GM13977 (cell line): ENCODE measurements at regions not wholly inside any gene's neighbourhood (a gene's known extent, or its start where the extent isn't known, plus 50 kb on each side); places are given as distances from the start of the nearest gene placed in this dataset.

Experiments used
- DNase-seq: peaks from one replicate; pipeline ENCODE4 v3.0.0; 2012; ENCODE audit warnings: low spot score
- in situ Hi-C: fragments of 300-500 bp; cut with MboI; formaldehyde crosslinking; loops from one replicate; pipeline ENCODE4 v1.12.0; 2022; ENCODE audit warnings: low sequenced_read_pairs, low pct_unique_long_range_greater_than_20kb, mixed read lengths, inconsistent platforms; ENCODE audit not compliant: unreplicated experiment
- TF ChIP-seq, protein P1 (sequence below): IDR thresholded peaks from 2 replicates; pipeline ENCODE4 v1.5.1; 2012; ENCODE audit warnings: mild to moderate bottlenecking, control low read depth; ENCODE audit not compliant: insufficient read depth; ENCODE audit errors: extremely low read depth, missing control alignments

- in situ Hi-C loops = no loop called here
- TF ChIP-seq, protein P1, sequence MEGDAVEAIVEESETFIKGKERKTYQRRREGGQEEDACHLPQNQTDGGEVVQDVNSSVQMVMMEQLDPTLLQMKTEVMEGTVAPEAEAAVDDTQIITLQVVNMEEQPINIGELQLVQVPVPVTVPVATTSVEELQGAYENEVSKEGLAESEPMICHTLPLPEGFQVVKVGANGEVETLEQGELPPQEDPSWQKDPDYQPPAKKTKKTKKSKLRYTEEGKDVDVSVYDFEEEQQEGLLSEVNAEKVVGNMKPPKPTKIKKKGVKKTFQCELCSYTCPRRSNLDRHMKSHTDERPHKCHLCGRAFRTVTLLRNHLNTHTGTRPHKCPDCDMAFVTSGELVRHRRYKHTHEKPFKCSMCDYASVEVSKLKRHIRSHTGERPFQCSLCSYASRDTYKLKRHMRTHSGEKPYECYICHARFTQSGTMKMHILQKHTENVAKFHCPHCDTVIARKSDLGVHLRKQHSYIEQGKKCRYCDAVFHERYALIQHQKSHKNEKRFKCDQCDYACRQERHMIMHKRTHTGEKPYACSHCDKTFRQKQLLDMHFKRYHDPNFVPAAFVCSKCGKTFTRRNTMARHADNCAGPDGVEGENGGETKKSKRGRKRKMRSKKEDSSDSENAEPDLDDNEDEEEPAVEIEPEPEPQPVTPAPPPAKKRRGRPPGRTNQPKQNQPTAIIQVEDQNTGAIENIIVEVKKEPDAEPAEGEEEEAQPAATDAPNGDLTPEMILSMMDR = no peak
- no peak for DNase-seq
These were observed 525.8 kb upstream of the ATP2B1 start for GRCh38 chr12:90234472-90234871.

- in situ Hi-C loops = no loop called here
These were observed 524.8 kb upstream of the ATP2B1 start for GRCh38 chr12:90233168-90234100.

GRCh38 chr12:90229407-90230170, 521.0 kb upstream of the ATP2B1 start:
- in situ Hi-C loops = no loop called here
- no peak for DNase-seq
- TF ChIP-seq, protein P1 = no peak

More at GRCh38 chr12:90233168-90234100, 524.8 kb upstream of the ATP2B1 start:
- DNase-seq = no peak
- TF ChIP-seq, protein P1 = no peak

GRCh38 chr12:90226211-90226610, 517.6 kb upstream of the ATP2B1 start:
- in situ Hi-C loops = no loop called here
- TF ChIP-seq, protein P1 = no peak
- DNase-seq = no peak

- TF ChIP-seq, protein P1 = no peak
- no peak for DNase-seq
- in situ Hi-C loops = no loop called here
These were observed 508.2 kb upstream of the ATP2B1 start for GRCh38 chr12:90216815-90217214.

DNA sequence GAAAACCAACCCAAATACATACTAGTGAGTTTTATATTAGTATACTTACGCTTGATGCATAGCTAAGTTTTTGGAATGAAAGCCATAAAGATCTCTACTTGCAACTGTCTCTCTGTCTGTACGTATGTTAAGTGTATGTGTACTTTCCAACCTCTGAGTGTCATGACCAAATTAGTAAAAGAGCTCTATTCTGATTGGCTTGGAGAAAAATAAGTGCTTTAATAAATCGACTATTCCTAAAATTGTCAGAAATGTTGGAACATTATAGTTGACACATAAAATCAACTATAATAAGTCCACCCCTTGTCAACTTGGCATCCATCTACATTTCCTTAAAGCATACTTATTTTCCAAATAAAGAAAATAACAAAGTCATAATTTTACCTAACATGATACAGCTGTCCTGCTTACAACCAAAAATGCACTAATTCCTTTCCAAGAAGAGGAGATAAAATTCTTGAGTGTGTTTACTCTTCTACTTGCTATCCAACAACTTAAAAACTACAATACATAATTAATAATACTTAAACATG, 507.4 kb upstream of the ATP2B1 start:
- DNase-seq = no peak
- TF ChIP-seq, protein P1 = no peak
- in situ Hi-C loops = no loop called here
